ENCODE measurements at regions not wholly inside any gene's neighbourhood (a gene's known extent, or its start where the extent isn't known, plus 50 kb on each side); places are given as distances from the start of the nearest gene placed in this dataset.

GRCh38 chr15:59904450-59905135, 99.5 kb upstream of the FOXB1 start:
- Mint-ChIP-seq H3K9me3 (no peaks in the 10 kb centered on the region), H3K27me3 (ENCODE audit: low read depth) (peaks cover 2% of the 10 kb centered on the region), H3K4me1 (peaks cover 19 to 24% of the 10 kb centered on the region in 2 experiments), H3K4me3 (peak overlapping the region in 1 of 2 experiments; percentile 43; a peak in 1 of 5 replicates), H3K36me3 (ENCODE audit: insufficient read depth in 1 of 3, low read depth in 3 of 3) (no peaks in the 10 kb centered on the region), H3K27ac (peak overlapping the region in 1 of 3 experiments; percentile 69; a peak in 1 of 7 replicates)
- H2BK15ac ChIP-seq (ENCODE audit: low read depth, low read length), result no peak overlapping the region
- no peak overlapping the region for H3K9ac ChIP-seq (ENCODE audit: extremely low read depth, insufficient read length, low read length)
- H4K8ac ChIP-seq (replicated peaks; ENCODE audit: insufficient read length, low read depth, low read length), result no peak overlapping the region
- H2BK12ac ChIP-seq (ENCODE audit: insufficient read length, low read depth, low read length), result no peak overlapping the region
- no peaks in the 10 kb centered on the region for H4K20me1 ChIP-seq (ENCODE audit: control insufficient read depth, insufficient read depth, insufficient read length)
- no peak overlapping the region for H3K23ac ChIP-seq (ENCODE audit: insufficient read length, low read depth, low read length)
- H3K4me2 ChIP-seq (ENCODE audit: insufficient read depth, insufficient read length, low read length), result peak overlapping the region; percentile 51
- H2AFZ ChIP-seq (ENCODE audit: low read length), result no peak overlapping the region
- no peak overlapping the region for H3K56ac ChIP-seq (ENCODE audit: insufficient read length, low read depth, low read length)
- H3K4ac ChIP-seq (ENCODE audit: low read depth, low read length), result no peak overlapping the region
- H3K79me2 ChIP-seq (ENCODE audit: insufficient read depth, low read length), result no peaks in the 10 kb centered on the region
- no peak overlapping the region for H3K18ac ChIP-seq (ENCODE audit: insufficient read length, low read depth, low read length)
- H2BK20ac ChIP-seq (ENCODE audit: low read depth, low read length, poor library complexity, severe bottlenecking), result no peak overlapping the region
- WGBS (ENCODE audit: extremely low coverage, insufficient read length, low lambda C conversion rate), result no CpG with 5 or more reads among the region's 17 CpGs
- no peak overlapping the region for H2AK5ac ChIP-seq (ENCODE audit: insufficient read length, low read length)
- H2BK5ac ChIP-seq (ENCODE audit: insufficient read length, low read length), result no peak overlapping the region
- H3K23me2 ChIP-seq (ENCODE audit: insufficient read length, low read depth, low read length, poor library complexity, severe bottlenecking), result no peaks in the 10 kb centered on the region
- no peak overlapping the region for H4K5ac ChIP-seq (ENCODE audit: insufficient read length, low read depth, low read length)
- H3K27me3 ChIP-seq (ENCODE audit: insufficient read depth, low read length), result no peaks in the 10 kb centered on the region
- no peak overlapping the region for H2BK120ac ChIP-seq (ENCODE audit: low read depth, low read length, poor library complexity, severe bottlenecking)
- H3K9me3 ChIP-seq (ENCODE audit: control insufficient read depth, low read depth, low read length), result no peaks in the 10 kb centered on the region
- H3K27ac ChIP-seq (ENCODE audit: insufficient read length, low read depth, low read length), result no peak overlapping the region
- H3K79me1 ChIP-seq (ENCODE audit: insufficient read depth, low read depth, low read length, poor library complexity, severe bottlenecking), result no peaks in the 10 kb centered on the region
- TF ChIP-seq CTCF (conservative IDR thresholded peaks at IDR 0.05), result no peak
- H4K91ac ChIP-seq (ENCODE audit: insufficient read length, low read depth, low read length), result no peak overlapping the region
- H3K14ac ChIP-seq (ENCODE audit: insufficient read depth, low read length), result no peak overlapping the region
- DNase-seq, result peak; percentile 50
- H3T11ph ChIP-seq (ENCODE audit: low read length), result no peak overlapping the region
- no peaks in the 10 kb centered on the region; the same call in 1 of the 2 replicates for H3K4me1 ChIP-seq (ENCODE audit: insufficient read depth, low read length)

Measured in H9 (cell line).